ENCODE measurements at regions not wholly inside any gene's neighbourhood (a gene's known extent, or its start where the extent isn't known, plus 50 kb on each side); places are given as distances from the start of the nearest gene placed in this dataset.

- Histone ChIP-seq H3K27me3 (replicated peaks; ENCODE audit: control insufficient read depth, insufficient read depth, low read length) (no peaks in the 10 kb centered on the region), H3K4me1 (no peaks in the 10 kb centered on the region), H3K9me3 (no peaks in the 10 kb centered on the region), H3K4me3 (ENCODE audit: low read depth, low read length) (no peak overlapping the region), H3K36me3 (ENCODE audit: control insufficient read depth, insufficient read depth, low read length) (no peaks in the 10 kb centered on the region)
- BruUV-seq (replicated peaks) = no TSS peak
- no peaks in the 10 kb centered on the region for H3K27me3 Mint-ChIP-seq (ENCODE audit: insufficient read depth, unreplicated experiment)
- intact Hi-C loops (cut with micrococcal nuclease; ENCODE audit: unreplicated experiment) = no loop called here
- H3K27ac Mint-ChIP-seq (ENCODE audit: unreplicated experiment) = no peak overlapping the region
- no peaks in the 10 kb centered on the region for H3K9me3 Mint-ChIP-seq (ENCODE audit: unreplicated experiment)
- DNase-seq = no peak
- H3K36me3 Mint-ChIP-seq (ENCODE audit: insufficient read depth, unreplicated experiment) = no peaks in the 10 kb centered on the region
- H3K4me3 Mint-ChIP-seq (ENCODE audit: unreplicated experiment) = no peak overlapping the region
- POLR2A ChIA-PET = no interaction called here
- no peak for TF ChIP-seq CTCF (IDR thresholded peaks at IDR 0.05; ENCODE audit: insufficient read depth in 1 of 2, low read depth in 1 of 2, low read length in 1 of 2, severe bottlenecking in 1 of 2, unreplicated experiment in 1 of 2)
- CTCF ChIA-PET = no interaction called here
- no peaks in the 10 kb centered on the region for H3K4me1 Mint-ChIP-seq (ENCODE audit: low read depth, unreplicated experiment)
Observed at GRCh38 chr3:18789734-18790133, 358.6 kb upstream of the KCNH8 start.

GRCh38 chr3:18787441-18787840, 360.9 kb upstream of the KCNH8 start:
- no peaks in the 10 kb centered on the region for H3K27me3 Mint-ChIP-seq (ENCODE audit: insufficient read depth, unreplicated experiment)
- H3K27me3 ChIP-seq (replicated peaks; ENCODE audit: control insufficient read depth, insufficient read depth, low read length) = no peaks in the 10 kb centered on the region
- H3K9me3 Mint-ChIP-seq (ENCODE audit: unreplicated experiment) = no peaks in the 10 kb centered on the region
- H3K36me3 ChIP-seq (ENCODE audit: control insufficient read depth, insufficient read depth, low read length) = no peaks in the 10 kb centered on the region
- no peak for DNase-seq
- H3K4me1 ChIP-seq = no peaks in the 10 kb centered on the region
- no peaks in the 10 kb centered on the region for H3K4me1 Mint-ChIP-seq (ENCODE audit: low read depth, unreplicated experiment)
- CTCF ChIA-PET = no interaction called here
- H3K4me3 Mint-ChIP-seq (ENCODE audit: unreplicated experiment) = no peak overlapping the region
- no TSS peak for BruUV-seq (replicated peaks)
- no peak for TF ChIP-seq CTCF (IDR thresholded peaks at IDR 0.05; ENCODE audit: insufficient read depth in 1 of 2, low read depth in 1 of 2, low read length in 1 of 2, severe bottlenecking in 1 of 2, unreplicated experiment in 1 of 2)
- intact Hi-C loops (cut with micrococcal nuclease; ENCODE audit: unreplicated experiment) = no loop called here
- POLR2A ChIA-PET = no interaction called here
- H3K27ac Mint-ChIP-seq (ENCODE audit: unreplicated experiment) = no peak overlapping the region
- no peak overlapping the region for H3K4me3 ChIP-seq (ENCODE audit: low read depth, low read length)
- H3K9me3 ChIP-seq = no peaks in the 10 kb centered on the region
- H3K36me3 Mint-ChIP-seq (ENCODE audit: insufficient read depth, unreplicated experiment) = no peaks in the 10 kb centered on the region

GRCh38 chr3:18786650-18787323, 361.5 kb upstream of the KCNH8 start:
- no TSS peak for BruUV-seq (replicated peaks)
- no peaks in the 10 kb centered on the region for H3K9me3 ChIP-seq
- intact Hi-C loops (cut with micrococcal nuclease; ENCODE audit: unreplicated experiment) = no loop called here
- Mint-ChIP-seq H3K27ac (ENCODE audit: unreplicated experiment) (no peak overlapping the region), H3K36me3 (ENCODE audit: insufficient read depth, unreplicated experiment) (no peaks in the 10 kb centered on the region), H3K27me3 (ENCODE audit: insufficient read depth, unreplicated experiment) (no peaks in the 10 kb centered on the region), H3K4me1 (ENCODE audit: low read depth, unreplicated experiment) (no peaks in the 10 kb centered on the region), H3K9me3 (ENCODE audit: unreplicated experiment) (no peaks in the 10 kb centered on the region), H3K4me3 (ENCODE audit: unreplicated experiment) (no peak overlapping the region)
- TF ChIP-seq CTCF (IDR thresholded peaks at IDR 0.05; ENCODE audit: insufficient read depth in 1 of 2, low read depth in 1 of 2, low read length in 1 of 2, severe bottlenecking in 1 of 2, unreplicated experiment in 1 of 2) = no peak
- no peak overlapping the region for H3K4me3 ChIP-seq (ENCODE audit: low read depth, low read length)
- no peaks in the 10 kb centered on the region for H3K36me3 ChIP-seq (ENCODE audit: control insufficient read depth, insufficient read depth, low read length)
- H3K4me1 ChIP-seq = no peaks in the 10 kb centered on the region
- DNase-seq = no peak
- no peaks in the 10 kb centered on the region for H3K27me3 ChIP-seq (replicated peaks; ENCODE audit: control insufficient read depth, insufficient read depth, low read length)
- POLR2A ChIA-PET = no interaction called here
- CTCF ChIA-PET = no interaction called here

Data from Caco-2 (cell line).